Psoas muscle (tissue), 7 donors: ENCODE measurements at regions not wholly inside any gene's neighbourhood (a gene's known extent, or its start where the extent isn't known, plus 50 kb on each side); places are given as distances from the start of the nearest gene placed in this dataset.

ENCODE experiments used
- ATAC-seq, 4 donors: fragments of 200-7000 bp; cut with Tn5 transposase; one replicate each; pipeline ENCODE4 v1.9.1; 2020; ENCODE audit warnings: moderate library complexity in 3 of 4, mild to moderate bottlenecking in 2 of 4
- DNase-seq, 2 donors: peaks; one replicate each; pipeline ENCODE4 v3.0.0-alpha.2; 2020
- H3K27ac ChIP-seq: fragments of 200-600 bp; one replicate; pipeline ENCODE4 v1.8.0; 2022
- H3K27me3 ChIP-seq, 3 donors: fragments of 200-600 bp in 1 of 3; one replicate each; pipeline versions ENCODE4 v1.6.1 to v1.8.0; 2013 to 2022; ENCODE audit warnings: low read length in 2 of 3, mild to moderate bottlenecking in 2 of 3, moderate library complexity in 1 of 3; ENCODE audit not compliant: insufficient read depth in 3 of 3
- H3K36me3 ChIP-seq, 2 donors: fragments of 200-600 bp in 1 of 2; one replicate each; pipeline versions ENCODE4 v1.6.1 to v1.8.0; 2013 to 2022; ENCODE audit warnings: low read depth in 1 of 2, mild to moderate bottlenecking in 1 of 2, moderate library complexity in 1 of 2; ENCODE audit not compliant: insufficient read depth in 1 of 2
- H3K4me1 ChIP-seq: fragments of 200-600 bp; one replicate; pipeline ENCODE4 v1.8.0; 2022
- H3K4me3 ChIP-seq: fragments of 200-600 bp; one replicate; pipeline ENCODE4 v1.8.0; 2022; ENCODE audit warnings: mild to moderate bottlenecking
- H3K9me3 ChIP-seq: fragments of 200-600 bp; one replicate; pipeline ENCODE4 v1.8.0; 2022
- CTCF ChIP-seq: fragments of 200-600 bp; IDR thresholded peaks from one replicate; pipeline ENCODE4 v1.8.0; 2022; ENCODE audit warnings: antibody characterized with exemption
- WGBS, 3 donors: extraction: QIAGEN DNeasy Blood & Tissue Kit; methylation state at CpG; one replicate each; pipeline versions ENCODE4 v1.1.6 to v1.1.7; 2013; 5-methylcytosine and 5-hydroxymethylcytosine counted together
- intact Hi-C, 2 donors: fragments of 100-400 bp; cut with DNase I; formaldehyde crosslinking; loops; one replicate each; pipeline versions ENCODE4 v1.11.0 to v1.14.2; 2022
- donor health status: healthy with polysubstance abuse.
- donor health status: DM: no; HTN: no; CAD: no; lungs with moderate emphysema.
- donor health status: Bipolar disorder and iron deficiency.
- donor health status: healthy.
- donor health status: DM: yes; HTN: yes; CAD: no.
- donor health status: DM: no; HTN: no; CAD: no.
- donor health status: DM: yes; HTN: yes; CAD: no.

DNA sequence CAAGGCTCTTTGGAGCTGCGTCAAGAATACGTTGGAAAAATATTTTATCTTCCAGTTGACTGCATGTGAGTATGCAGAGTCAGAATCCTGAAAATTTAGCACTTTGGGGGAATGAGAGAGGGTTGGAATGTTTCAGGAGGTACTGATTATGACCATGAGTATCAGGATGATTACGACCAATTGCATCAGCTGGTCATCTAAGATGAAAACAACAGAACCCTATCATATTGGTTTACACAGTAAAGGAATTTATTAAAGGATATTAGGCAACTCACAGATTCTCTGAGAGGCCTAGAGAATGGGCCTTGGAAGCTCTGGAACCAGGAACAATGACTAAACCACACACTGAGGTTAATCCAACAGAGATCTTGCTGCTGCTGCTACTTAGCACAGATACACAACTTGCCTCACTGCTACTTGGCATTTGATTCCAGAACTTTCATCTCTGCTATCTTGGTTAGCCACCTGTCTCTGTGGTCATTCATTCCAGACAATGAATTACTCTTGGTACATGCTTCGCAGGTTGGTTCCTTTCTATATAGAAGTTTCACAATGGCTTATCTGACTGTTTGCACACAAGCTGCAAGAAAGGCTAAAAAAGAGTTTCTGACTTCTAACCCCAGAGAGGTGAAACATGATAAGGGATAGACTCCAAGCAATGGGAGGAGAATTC is 68.0 kb upstream of the CTTNBP2 start:
- no peak for TF ChIP-seq CTCF
- no peak overlapping the region for H3K4me3 ChIP-seq
- no peak overlapping the region for H3K27ac ChIP-seq
- H3K27me3 ChIP-seq, result no peaks in the 10 kb centered on the region
- H3K4me1 ChIP-seq, result no peaks in the 10 kb centered on the region
- intact Hi-C loops, result no loop called here
- WGBS, 3 donors, result 77 to 81% (median 80%) methylated on average over 4 of the region's 4 CpGs
- H3K36me3 ChIP-seq, result no peaks in the 10 kb centered on the region
- DNase-seq (no peak), ATAC-seq (no peak)
- no peaks in the 10 kb centered on the region for H3K9me3 ChIP-seq

DNA sequence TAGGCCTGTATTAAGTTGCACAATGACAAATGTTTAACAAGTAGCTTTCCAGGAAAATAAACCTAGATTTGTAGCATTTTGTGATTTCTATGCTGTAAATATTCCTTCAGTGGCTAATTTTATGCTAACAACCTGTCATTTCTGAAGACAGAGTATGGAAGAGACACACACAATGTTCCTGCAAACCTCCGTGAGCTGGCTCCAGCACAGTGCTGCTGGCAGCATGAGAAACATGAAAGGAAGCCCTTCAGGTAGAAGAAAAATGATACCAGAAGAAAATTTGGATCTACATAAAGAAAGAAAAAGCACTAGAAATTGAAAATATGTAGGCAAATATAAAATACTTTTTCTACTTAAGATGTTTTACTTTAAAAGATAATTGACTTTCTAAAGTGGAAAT is 69.5 kb upstream of the CTTNBP2 start:
- no peak for DNase-seq
- 72 to 81% (median 77%) methylated on average over 1 of the region's 1 CpG for WGBS, 3 donors
- H3K4me3 ChIP-seq, result no peak overlapping the region
- no peak for ATAC-seq
- H3K27me3 ChIP-seq, result no peaks in the 10 kb centered on the region
- intact Hi-C loops, result no loop called here
- no peak overlapping the region for H3K27ac ChIP-seq
- H3K9me3 ChIP-seq, result no peaks in the 10 kb centered on the region
- TF ChIP-seq CTCF, result no peak
- no peaks in the 10 kb centered on the region for H3K4me1 ChIP-seq
- H3K36me3 ChIP-seq, result no peaks in the 10 kb centered on the region

- intact Hi-C loops, result no loop called here
- WGBS, 3 donors, result 57 to 66% (median 58%) methylated on average over 1 of the region's 1 CpG
- no peak for ATAC-seq
Measured at GRCh38 chr7:117944886-117945285, 71.6 kb upstream of the CTTNBP2 start.

DNA sequence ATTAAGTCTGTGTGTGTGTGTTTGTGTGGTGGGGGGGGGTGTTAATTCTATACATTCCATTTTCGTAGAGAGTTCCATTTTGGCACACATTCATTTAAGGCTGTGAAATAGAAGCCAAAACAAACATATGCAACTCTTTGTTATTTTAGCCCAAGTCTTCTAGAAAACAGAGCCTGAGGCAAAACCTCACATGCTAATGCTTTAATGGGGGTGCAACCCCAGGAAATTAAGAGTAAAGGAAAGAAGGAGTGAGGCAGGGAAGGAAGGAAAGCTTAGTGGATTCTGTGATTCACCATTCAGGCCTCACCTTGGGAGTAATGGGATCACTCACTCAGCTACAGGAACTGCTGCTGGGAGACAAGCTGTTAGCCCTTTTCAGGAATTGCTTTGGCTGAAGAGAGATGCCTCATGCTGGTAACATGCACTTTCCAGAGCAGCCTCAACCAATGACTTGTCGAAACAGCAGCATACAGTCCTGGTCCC is 73.0 kb upstream of the CTTNBP2 start:
- intact Hi-C loops, result no loop called here
- no peak for ATAC-seq
- WGBS, 3 donors, result 51 to 54% (median 53%) methylated on average over 2 of the region's 2 CpGs
- no peak overlapping the region for H3K27ac ChIP-seq
- no peak for DNase-seq
- TF ChIP-seq CTCF, result no peak
- no peaks in the 10 kb centered on the region for H3K36me3 ChIP-seq
- no peaks in the 10 kb centered on the region for H3K27me3 ChIP-seq
- H3K9me3 ChIP-seq, result no peaks in the 10 kb centered on the region
- no peak overlapping the region for H3K4me3 ChIP-seq
- no peaks in the 10 kb centered on the region for H3K4me1 ChIP-seq

More at GRCh38 chr7:117944886-117945285, 71.6 kb upstream of the CTTNBP2 start:
- no peak for TF ChIP-seq CTCF
- H3K27ac ChIP-seq, result no peak overlapping the region
- no peak overlapping the region for H3K4me3 ChIP-seq
- H3K4me1 ChIP-seq, result no peaks in the 10 kb centered on the region
- H3K27me3 ChIP-seq, result no peaks in the 10 kb centered on the region
- H3K36me3 ChIP-seq, result no peaks in the 10 kb centered on the region
- DNase-seq, result no peak
- H3K9me3 ChIP-seq, result no peaks in the 10 kb centered on the region

DNA sequence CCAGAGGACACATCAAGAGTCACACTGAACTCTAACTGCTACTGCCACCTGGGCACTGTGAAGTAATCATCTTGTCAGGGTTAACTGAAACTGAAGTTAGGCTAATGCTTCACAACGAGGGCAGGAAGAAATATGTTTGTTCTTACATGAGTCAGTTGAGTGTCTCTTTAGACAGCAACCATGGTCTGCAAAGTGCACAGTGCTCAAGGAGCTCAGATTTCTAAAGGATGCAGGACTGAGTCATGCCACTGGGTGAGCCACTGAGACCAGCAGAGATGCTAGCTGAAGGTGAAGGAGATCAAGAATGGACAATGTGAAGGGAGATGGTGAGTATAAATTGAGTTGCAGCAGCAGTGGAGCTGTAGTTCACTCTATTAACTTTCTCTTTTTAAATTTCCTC is 76.0 kb upstream of the CTTNBP2 start:
- no peak for DNase-seq
- intact Hi-C loops, result no loop called here
- TF ChIP-seq CTCF, result no peak
- WGBS, 3 donors, result 48 to 62% (median 49%) methylated on average over 1 of the region's 1 CpG
- Histone ChIP-seq H3K4me1 (no peaks in the 10 kb centered on the region), H3K4me3 (no peak overlapping the region), H3K27ac (no peak overlapping the region), H3K9me3 (no peaks in the 10 kb centered on the region), H3K27me3 (no peaks in the 10 kb centered on the region), H3K36me3 (no peaks in the 10 kb centered on the region)
- ATAC-seq, result no peak
